ENCODE measurements at regions not wholly inside any gene's neighbourhood (a gene's known extent, or its start where the extent isn't known, plus 50 kb on each side); places are given as distances from the start of the nearest gene placed in this dataset.
"Not testable (repeated sequence)": the region's sequence is repeated elsewhere in the genome, so short reads cannot be mapped to it uniquely, and the experiment has no call there.

- H3K9me3 ChIP-seq (ENCODE audit: low read depth, low read length) = no peaks in the 10 kb centered on the region
- H3K27ac ChIP-seq = no peak overlapping the region
- no peak overlapping the region for H3K4me3 ChIP-seq
- TF ChIP-seq POLR2AphosphoS5 (IDR thresholded peaks at IDR 0.05; ENCODE audit: borderline replicate concordance, low read depth, low read length) (no peak), FOXP2 (optimal IDR thresholded peaks at IDR 0.05; ENCODE audit: control extremely low read depth, extremely low read length, insufficient read depth) (no peak), EZH2 (IDR thresholded peaks at IDR 0.05) (no peak)
- no peak for DNase-seq (ENCODE audit: low read depth, low spot score)
- no peaks in the 10 kb centered on the region for H3K36me3 ChIP-seq (ENCODE audit: insufficient read depth, low read length)
- no peak overlapping the region for H3K9ac ChIP-seq (ENCODE audit: insufficient read length)
Observed at GRCh38 chr14:105700622-105701288, 174.4 kb downstream of the TMEM121 start.

- no peak overlapping the region for H3K27ac ChIP-seq
- no peak overlapping the region for H3K4me3 ChIP-seq
- no peak for DNase-seq (ENCODE audit: low read depth, low spot score)
- no peak overlapping the region for H3K9ac ChIP-seq (ENCODE audit: insufficient read length)
- H3K36me3 ChIP-seq (ENCODE audit: insufficient read depth, low read length) = no peaks in the 10 kb centered on the region
- no peaks in the 10 kb centered on the region for H3K9me3 ChIP-seq (ENCODE audit: low read depth, low read length)
- TF ChIP-seq FOXP2 (optimal IDR thresholded peaks at IDR 0.05; ENCODE audit: control extremely low read depth, extremely low read length, insufficient read depth) (no peak), EZH2 (IDR thresholded peaks at IDR 0.05) (no peak), POLR2AphosphoS5 (IDR thresholded peaks at IDR 0.05; ENCODE audit: borderline replicate concordance, low read depth, low read length) (no peak)
Observed at GRCh38 chr14:105701456-105702274, 175.3 kb downstream of the TMEM121 start.

GRCh38 chr14:105702275-105702817, 176.0 kb downstream of the TMEM121 start:
- no peak overlapping the region for H3K27ac ChIP-seq
- no peaks in the 10 kb centered on the region for H3K9me3 ChIP-seq (ENCODE audit: low read depth, low read length)
- TF ChIP-seq FOXP2 (optimal IDR thresholded peaks at IDR 0.05; ENCODE audit: control extremely low read depth, extremely low read length, insufficient read depth) (no peak), POLR2AphosphoS5 (IDR thresholded peaks at IDR 0.05; ENCODE audit: borderline replicate concordance, low read depth, low read length) (no peak), EZH2 (IDR thresholded peaks at IDR 0.05) (no peak)
- DNase-seq (ENCODE audit: low read depth, low spot score) = no peak
- no peak overlapping the region for H3K4me3 ChIP-seq
- no peaks in the 10 kb centered on the region for H3K36me3 ChIP-seq (ENCODE audit: insufficient read depth, low read length)
- H3K9ac ChIP-seq (ENCODE audit: insufficient read length) = no peak overlapping the region

GRCh38 chr14:105703044-105703665, 176.8 kb downstream of the TMEM121 start:
- H3K9me3 ChIP-seq (ENCODE audit: low read depth, low read length); H3K4me3 ChIP-seq; H3K27ac ChIP-seq; H3K36me3 ChIP-seq (ENCODE audit: insufficient read depth, low read length); DNase-seq (ENCODE audit: low read depth, low spot score); H3K9ac ChIP-seq (ENCODE audit: insufficient read length): not testable (repeated sequence)

- H3K36me3 ChIP-seq (ENCODE audit: insufficient read depth, low read length); H3K9me3 ChIP-seq (ENCODE audit: low read depth, low read length); H3K4me3 ChIP-seq; DNase-seq (ENCODE audit: low read depth, low spot score); H3K27ac ChIP-seq; H3K9ac ChIP-seq (ENCODE audit: insufficient read length): not testable (repeated sequence)
Observed at GRCh38 chr14:105704091-105704490, 177.7 kb downstream of the TMEM121 start.

- H3K4me3 ChIP-seq; H3K9me3 ChIP-seq (ENCODE audit: low read depth, low read length); H3K9ac ChIP-seq (ENCODE audit: insufficient read length); H3K27ac ChIP-seq; DNase-seq (ENCODE audit: low read depth, low spot score); H3K36me3 ChIP-seq (ENCODE audit: insufficient read depth, low read length): not testable (repeated sequence)
Observed at GRCh38 chr14:105704492-105704891, 178.1 kb downstream of the TMEM121 start.

- H3K9me3 ChIP-seq (ENCODE audit: low read depth, low read length); DNase-seq (ENCODE audit: low read depth, low spot score); H3K36me3 ChIP-seq (ENCODE audit: insufficient read depth, low read length); H3K9ac ChIP-seq (ENCODE audit: insufficient read length); H3K27ac ChIP-seq; H3K4me3 ChIP-seq: not testable (repeated sequence)
Observed at GRCh38 chr14:105705512-105705861, 179.1 kb downstream of the TMEM121 start.

- H3K9me3 ChIP-seq (ENCODE audit: low read depth, low read length); H3K27ac ChIP-seq; H3K36me3 ChIP-seq (ENCODE audit: insufficient read depth, low read length); DNase-seq (ENCODE audit: low read depth, low spot score); H3K4me3 ChIP-seq; H3K9ac ChIP-seq (ENCODE audit: insufficient read length): not testable (repeated sequence)
Observed at GRCh38 chr14:105705862-105706700, 179.7 kb downstream of the TMEM121 start.

- H3K27ac ChIP-seq; H3K9me3 ChIP-seq (ENCODE audit: low read depth, low read length); H3K9ac ChIP-seq (ENCODE audit: insufficient read length); DNase-seq (ENCODE audit: low read depth, low spot score); H3K4me3 ChIP-seq; H3K36me3 ChIP-seq (ENCODE audit: insufficient read depth, low read length): not testable (repeated sequence)
Observed at GRCh38 chr14:105706701-105707019, 180.3 kb downstream of the TMEM121 start.

GRCh38 chr14:105707099-105707498, 180.7 kb downstream of the TMEM121 start:
- not testable (repeated sequence) for H3K36me3 ChIP-seq (ENCODE audit: insufficient read depth, low read length); H3K27ac ChIP-seq; H3K4me3 ChIP-seq; H3K9ac ChIP-seq (ENCODE audit: insufficient read length); H3K9me3 ChIP-seq (ENCODE audit: low read depth, low read length); DNase-seq (ENCODE audit: low read depth, low spot score)

- not testable (repeated sequence) for H3K4me3 ChIP-seq; H3K36me3 ChIP-seq (ENCODE audit: insufficient read depth, low read length); H3K9ac ChIP-seq (ENCODE audit: insufficient read length); H3K9me3 ChIP-seq (ENCODE audit: low read depth, low read length); H3K27ac ChIP-seq; DNase-seq (ENCODE audit: low read depth, low spot score)
Observed at GRCh38 chr14:105707723-105708151, 181.4 kb downstream of the TMEM121 start.

- H3K27ac ChIP-seq; H3K36me3 ChIP-seq (ENCODE audit: insufficient read depth, low read length); H3K4me3 ChIP-seq; DNase-seq (ENCODE audit: low read depth, low spot score); H3K9me3 ChIP-seq (ENCODE audit: low read depth, low read length); H3K9ac ChIP-seq (ENCODE audit: insufficient read length): not testable (repeated sequence)
Observed at GRCh38 chr14:105708251-105709134, 182.1 kb downstream of the TMEM121 start.

All from SK-N-MC (cell line).